NCI-H748 (cell line): ENCODE measurements at regions not wholly inside any gene's neighbourhood (a gene's known extent, or its start where the extent isn't known, plus 50 kb on each side); places are given as distances from the start of the nearest gene placed in this dataset.

Source experiments
- DNase-seq: peaks from one replicate; lab custom pipeline; 2025; ENCODE audit not compliant: unreplicated experiment; lab: John Stamatoyannopoulos, UW

- DNase-seq = no peak
These were observed 170.8 kb upstream of the C11orf87 start for GRCh38 chr11:109251230-109251629.

GRCh38 chr11:109264128-109264527, 157.9 kb upstream of the C11orf87 start:
- DNase-seq = peak; percentile 87

- no peak for DNase-seq
These were observed 154.5 kb upstream of the C11orf87 start for GRCh38 chr11:109267293-109268095.

- DNase-seq = no peak
These were observed 146.1 kb upstream of the C11orf87 start for GRCh38 chr11:109275931-109276330.

GRCh38 chr11:109285465-109285864, 136.5 kb upstream of the C11orf87 start:
- DNase-seq = no peak

- no peak for DNase-seq
These were observed 130.4 kb upstream of the C11orf87 start for GRCh38 chr11:109291553-109291952.

- DNase-seq = no peak
These were observed 123.1 kb upstream of the C11orf87 start for GRCh38 chr11:109298865-109299264.

GRCh38 chr11:109300211-109300610, 121.8 kb upstream of the C11orf87 start:
- no peak for DNase-seq

DNA sequence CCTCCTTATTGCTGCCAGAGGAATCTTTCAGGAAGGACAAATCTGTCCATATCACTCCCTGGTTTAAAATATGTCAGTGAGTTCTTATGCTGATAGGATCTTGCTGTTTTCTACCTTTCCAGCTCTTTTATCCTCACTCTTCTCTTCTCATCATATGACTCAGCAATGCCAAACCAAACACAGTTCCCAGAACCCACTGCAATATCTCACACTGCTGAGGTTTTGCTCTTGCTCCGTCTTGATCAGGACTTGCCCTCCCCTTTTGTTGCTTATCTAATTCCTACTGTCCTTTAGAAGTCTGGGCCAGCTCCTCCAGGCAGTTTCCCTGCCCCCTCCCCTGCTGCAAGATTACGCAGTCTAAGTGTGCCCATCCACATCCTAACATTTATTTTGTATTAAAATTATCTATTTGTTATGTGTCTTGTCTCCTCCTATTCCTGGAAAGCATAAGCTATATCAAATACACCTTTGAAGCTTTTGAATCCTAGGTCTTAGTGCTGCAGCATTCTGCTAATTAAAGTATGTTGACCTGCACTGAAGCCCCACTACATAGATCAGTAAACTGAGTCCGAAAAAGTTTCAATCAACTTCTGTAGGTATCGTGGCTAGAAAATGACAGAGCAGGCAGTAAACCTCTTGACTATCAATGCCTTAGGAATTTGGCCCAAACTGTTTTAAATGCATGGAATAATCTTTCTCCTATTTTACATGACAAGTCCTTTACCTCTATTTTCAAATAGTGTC, 119.2 kb upstream of the C11orf87 start:
- DNase-seq = no peak

GRCh38 chr11:109303342-109303741, 118.6 kb upstream of the C11orf87 start:
- DNase-seq = peak; percentile 10

GRCh38 chr11:109304159-109304558, 117.8 kb upstream of the C11orf87 start:
- no peak for DNase-seq

- DNase-seq = no peak
These were observed 117.0 kb upstream of the C11orf87 start for GRCh38 chr11:109305009-109305408.

DNA sequence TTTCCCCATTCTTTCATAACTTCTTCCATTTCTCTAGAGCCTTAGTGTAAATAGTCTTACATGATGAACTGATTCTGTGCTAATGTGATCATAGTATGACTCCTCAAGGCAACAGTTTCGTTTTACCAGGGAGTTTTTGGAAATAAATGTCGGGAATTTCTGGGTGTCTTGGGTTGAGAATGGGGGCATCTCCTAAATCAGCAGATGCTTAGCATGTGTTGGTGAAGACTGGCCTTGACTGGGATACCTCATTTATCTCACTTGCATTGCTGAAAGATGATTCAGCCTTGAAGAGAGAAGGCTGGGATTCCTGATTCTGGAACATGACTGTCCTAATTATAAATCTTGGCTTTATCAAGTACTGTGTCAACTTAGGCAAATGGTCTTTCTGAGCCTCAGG, 115.7 kb upstream of the C11orf87 start:
- DNase-seq = no peak

DNA sequence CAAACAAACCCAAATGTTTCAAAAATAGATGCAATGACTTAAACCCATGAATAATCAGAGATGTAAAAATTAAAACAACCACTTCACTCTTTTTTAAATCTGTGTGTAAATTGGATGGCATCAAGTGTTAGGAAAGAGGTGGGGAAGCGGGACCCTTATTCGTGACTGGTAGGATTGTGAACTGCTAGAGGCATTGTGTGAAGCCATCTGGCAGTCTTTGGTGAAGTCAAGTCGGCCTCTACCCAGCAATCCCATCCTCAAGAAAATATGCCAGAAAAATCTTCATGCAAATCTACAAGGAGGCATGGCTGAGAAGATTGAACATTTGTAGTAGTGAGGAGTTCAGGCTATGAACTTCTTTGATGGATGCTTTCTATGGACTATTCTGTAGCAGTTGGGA, 114.6 kb upstream of the C11orf87 start:
- no peak for DNase-seq

DNA sequence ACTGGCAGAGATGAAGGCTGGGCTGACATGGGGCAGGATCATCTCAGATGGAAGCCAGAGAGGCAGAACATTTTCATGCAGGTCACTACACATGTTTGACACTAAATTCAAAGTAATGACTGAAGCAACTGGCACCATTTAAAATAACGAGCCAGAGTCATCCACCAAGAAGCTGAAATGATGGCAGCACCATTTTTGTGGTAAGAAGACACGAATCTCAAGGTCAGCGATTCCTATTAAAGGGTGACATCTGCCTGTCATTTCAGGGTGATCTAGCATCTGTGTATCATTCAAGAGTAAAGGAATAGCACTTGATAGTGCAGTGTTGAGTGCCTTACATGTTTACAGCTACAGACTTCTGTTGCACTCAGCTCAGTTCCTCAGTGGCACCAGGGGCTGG, 113.4 kb upstream of the C11orf87 start:
- no peak for DNase-seq

GRCh38 chr11:109309153-109309552, 112.8 kb upstream of the C11orf87 start:
- peak; percentile 71 for DNase-seq

- no peak for DNase-seq
These were observed 104.3 kb upstream of the C11orf87 start for GRCh38 chr11:109317726-109318125.

GRCh38 chr11:109320595-109320994, 101.4 kb upstream of the C11orf87 start:
- no peak for DNase-seq

- DNase-seq = no peak
These were observed 95.2 kb upstream of the C11orf87 start for GRCh38 chr11:109326781-109327180.

GRCh38 chr11:109329716-109330115, 92.3 kb upstream of the C11orf87 start:
- DNase-seq = no peak

- no peak for DNase-seq
These were observed 83.9 kb upstream of the C11orf87 start for GRCh38 chr11:109338131-109338530.

DNA sequence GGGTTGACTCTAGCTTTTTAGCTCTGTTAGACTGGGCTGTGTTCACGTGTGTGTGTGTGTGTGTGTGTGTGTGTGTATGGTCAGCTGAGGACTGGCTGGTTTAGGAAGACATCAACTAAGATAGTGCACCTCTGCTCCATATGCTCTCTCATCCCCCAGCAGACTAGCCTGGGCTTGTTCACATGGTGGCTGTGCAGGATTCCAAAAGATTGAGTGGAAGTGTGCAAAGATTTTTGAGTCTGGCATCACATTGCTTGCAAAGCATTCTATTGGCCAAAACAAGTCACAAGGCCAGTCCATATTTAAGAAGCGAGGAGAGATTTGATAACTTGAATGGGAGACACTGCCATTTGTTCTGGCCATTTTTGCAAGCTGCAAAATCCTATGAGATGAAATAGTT, 79.7 kb upstream of the C11orf87 start:
- DNase-seq = no peak
